Stimulated activated CD4-positive, alpha-beta T cell treated with anti-CD3 and anti-CD28 coated beads, Interleukin-15, amount 100 ng/mL, for 1 hour (primary cell): ENCODE measurements at regions not wholly inside any gene's neighbourhood (a gene's known extent, or its start where the extent isn't known, plus 50 kb on each side); places are given as distances from the start of the nearest gene placed in this dataset.
A peak's percentile ranks its signal among the peaks of the same experiment; 100 is the strongest.

ENCODE experiments used
- DNase-seq, 2 donors: peaks; one replicate each; pipeline ENCODE4 v3.0.0-alpha.2; 2020; ENCODE audit warnings: low read depth in 1 of 2, low spot score in 1 of 2

DNA sequence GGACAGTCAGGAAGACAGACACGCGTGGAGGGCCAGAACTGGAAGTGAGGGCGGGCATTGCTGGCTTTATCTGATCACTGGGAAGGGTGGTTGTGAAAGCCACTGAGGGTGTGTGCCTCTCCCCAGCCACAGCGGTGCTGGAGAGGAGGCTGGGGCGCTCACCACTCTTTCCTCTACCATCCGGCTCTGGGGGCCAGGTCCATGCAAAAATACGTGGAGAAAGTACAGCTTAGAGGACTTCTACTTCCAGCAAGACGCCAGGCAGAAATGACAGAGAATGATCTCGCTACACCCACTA, 148.8 kb upstream of the RPS6KA2 start:
- DNase-seq = no peak

DNA sequence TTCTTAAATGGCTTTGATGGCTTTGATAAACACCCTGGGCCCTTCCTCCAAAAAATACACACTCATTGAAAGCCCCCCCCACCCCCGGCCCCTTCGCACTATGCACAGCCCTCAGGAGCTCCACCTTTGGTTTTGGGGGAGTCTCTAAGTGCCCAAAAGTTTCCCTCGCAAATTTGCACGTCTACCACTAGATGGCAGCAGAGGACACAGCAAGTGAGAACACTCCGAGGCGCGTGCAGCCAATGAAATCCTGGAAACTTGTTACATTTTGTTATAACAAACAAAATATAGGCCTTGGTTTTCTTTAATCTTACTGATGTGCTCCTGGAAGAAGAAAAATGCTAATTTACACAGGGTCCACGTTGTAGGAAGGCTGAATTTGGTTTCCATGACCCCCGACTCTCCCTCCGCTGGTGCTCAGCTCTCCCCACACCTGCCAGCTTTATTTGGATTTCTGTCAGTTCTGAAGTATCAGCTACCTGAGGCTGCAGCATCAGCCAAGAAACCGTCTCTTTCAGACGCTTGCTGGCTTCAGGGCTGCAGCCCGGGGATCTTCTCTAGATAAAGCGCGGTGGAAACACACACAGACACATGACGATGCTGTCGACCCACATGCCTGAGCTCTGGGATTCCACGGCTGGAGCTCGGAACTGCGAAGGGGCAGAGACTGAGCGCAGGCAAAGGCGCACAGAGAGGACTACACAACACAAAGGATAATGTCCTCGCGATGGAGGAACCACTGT, 148.3 kb upstream of the RPS6KA2 start:
- peak in 1 of 2 donors; percentile 26 for DNase-seq

DNA sequence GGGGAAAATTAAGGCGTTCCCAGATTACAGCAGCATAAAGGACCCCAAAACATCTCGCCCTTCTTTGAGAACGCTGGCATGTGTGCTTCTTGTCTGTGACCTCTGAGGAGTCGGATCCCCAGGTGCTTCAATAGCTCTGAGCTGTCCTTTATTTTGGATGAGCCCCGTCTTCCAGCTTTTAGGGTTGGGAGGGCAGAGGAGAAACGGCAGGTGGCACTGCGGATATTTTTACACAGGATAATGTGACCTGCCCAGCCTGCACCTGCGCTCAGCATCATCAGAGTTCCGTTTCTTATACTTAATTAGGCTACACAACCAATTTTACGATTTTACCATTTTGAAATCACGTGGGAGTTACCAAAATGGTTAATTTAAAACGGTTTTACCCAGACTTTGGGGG, 147.7 kb upstream of the RPS6KA2 start:
- no peak for DNase-seq

DNA sequence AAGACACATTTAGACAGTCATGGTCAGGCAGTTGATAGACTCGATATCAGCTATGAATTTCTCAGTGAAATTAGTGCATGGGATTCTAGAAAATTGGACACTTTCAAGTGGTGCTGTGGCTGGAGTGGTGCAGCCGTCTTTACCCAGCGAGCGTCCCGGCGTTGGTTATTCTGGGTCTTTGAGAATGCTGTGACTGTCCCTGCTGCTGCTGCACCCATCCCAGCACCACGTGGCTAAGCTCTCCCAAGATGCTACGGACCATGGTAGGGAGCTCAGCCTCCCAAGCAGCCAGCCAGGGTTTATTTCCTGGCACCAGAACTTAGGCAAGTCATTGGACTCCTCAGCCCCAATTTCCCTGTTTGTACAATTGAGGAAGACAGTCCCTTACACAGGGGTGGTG, 147.2 kb upstream of the RPS6KA2 start:
- no peak for DNase-seq

DNA sequence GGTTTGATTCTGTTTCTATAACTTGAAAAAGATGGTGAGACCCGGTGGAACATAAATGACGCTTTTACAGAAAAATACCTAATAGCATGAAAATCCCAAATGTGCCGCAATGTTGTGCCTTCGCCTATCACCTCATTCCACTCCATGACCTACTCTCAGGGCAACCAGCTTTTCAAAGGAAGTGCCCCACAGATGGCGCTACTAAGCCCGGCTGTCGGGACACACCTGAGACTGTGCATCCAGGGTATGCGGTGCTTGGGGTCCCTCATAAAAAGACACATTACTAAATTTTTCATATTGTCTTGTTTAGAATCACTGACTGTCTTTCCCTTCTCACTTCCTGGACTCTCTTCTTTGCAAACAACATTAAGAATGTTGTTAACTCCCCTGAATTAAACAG, 145.5 kb upstream of the RPS6KA2 start:
- DNase-seq = no peak

DNA sequence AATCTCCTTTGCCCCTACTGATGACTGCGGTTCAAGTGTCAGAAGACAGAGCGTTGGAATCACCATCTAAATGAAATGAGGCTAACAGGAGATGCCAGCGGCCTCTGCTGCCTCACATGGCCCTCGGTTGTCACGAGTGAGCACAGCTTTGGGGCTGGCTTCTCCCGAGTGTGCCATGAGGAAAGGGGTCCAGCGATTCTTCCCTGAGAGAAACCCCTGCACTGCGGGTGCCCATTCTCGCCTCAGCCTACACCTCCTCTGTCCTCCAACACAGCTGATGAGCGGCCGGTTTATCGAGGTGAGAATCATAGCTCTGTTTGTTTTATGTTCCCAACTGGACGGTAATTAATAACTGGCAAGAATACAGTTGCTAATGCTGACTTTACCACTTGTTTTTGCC, 144.7 kb upstream of the RPS6KA2 start:
- no peak for DNase-seq

DNA sequence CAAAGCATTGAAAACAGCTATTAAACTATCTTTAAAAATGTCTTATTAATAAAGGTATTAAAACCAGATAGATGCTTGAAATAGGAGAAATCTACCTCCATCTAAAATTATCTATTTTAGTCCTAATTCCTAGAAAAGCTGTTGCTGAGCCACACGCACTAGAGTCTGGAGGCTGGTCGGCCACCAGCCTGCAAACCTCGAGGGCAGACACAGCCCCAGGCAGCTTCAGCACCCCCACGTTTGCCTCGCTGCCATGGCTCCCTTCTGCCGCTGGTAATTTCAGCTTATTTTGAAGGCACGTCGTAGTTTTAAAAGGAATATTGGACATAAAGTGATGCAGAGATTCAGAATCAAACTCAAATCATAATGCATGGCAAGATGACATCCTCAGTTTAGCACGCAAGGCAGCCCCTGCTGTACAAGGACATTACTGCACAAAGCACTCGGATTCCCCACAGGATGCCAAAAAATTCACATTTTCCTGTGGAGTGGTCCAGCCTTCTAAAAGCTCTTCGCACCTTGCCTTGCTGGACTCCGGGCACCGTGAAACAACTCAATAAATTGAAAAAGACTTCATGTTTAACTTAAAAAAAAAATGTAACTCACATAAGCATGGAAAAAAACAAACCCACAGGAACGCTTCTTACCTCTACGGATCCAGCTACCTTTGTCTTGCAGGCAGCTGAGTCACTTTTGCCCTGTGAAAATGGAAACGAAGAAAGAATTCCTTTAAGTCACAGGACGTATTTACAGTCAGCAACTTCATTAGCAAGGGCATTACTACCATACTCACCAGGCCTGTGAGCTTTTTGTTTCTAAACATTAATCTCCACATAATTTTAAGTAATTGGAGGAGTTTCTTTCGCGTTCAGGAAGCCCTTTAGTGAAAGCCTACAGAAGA, 143.4 kb upstream of the RPS6KA2 start:
- DNase-seq = no peak

DNA sequence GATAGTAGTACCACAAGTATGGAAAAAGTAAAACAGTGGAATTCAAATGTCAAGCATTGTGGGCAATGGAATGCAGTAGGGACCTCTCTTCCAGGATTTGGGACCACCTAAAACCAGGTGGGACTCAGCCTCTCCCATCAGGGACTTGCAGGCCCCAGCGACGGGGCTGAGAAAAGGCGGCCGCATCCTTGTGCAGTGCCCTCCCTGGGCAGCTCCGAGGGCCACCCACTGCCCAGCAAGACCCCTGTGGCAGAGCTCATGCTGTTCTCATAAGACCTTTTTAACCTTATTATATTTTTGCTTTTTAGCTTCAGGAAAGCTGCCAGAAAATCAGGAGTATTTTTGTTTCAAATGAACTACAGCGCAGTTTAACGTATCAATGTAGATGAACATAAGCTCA, 142.6 kb upstream of the RPS6KA2 start:
- no peak for DNase-seq

DNA sequence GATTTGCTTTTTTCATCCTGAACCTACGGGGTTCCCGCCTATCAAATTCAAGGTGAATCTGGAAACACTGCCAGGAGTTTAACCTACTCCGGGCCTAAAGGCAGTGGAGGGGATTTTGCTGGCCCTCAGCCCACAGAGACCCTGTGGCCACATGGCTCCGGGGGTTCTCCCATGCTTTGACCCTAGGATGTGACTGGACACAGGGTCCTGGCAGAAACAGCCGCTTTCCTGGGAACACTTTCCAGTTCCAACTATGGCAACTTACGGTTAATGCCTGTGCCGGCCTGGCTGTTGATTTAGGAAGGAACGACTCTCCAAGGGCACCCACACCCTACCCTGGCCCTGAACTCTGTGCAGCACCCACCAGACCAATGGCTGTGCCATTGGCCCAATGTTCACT, 141.7 kb upstream of the RPS6KA2 start:
- DNase-seq = no peak

DNA sequence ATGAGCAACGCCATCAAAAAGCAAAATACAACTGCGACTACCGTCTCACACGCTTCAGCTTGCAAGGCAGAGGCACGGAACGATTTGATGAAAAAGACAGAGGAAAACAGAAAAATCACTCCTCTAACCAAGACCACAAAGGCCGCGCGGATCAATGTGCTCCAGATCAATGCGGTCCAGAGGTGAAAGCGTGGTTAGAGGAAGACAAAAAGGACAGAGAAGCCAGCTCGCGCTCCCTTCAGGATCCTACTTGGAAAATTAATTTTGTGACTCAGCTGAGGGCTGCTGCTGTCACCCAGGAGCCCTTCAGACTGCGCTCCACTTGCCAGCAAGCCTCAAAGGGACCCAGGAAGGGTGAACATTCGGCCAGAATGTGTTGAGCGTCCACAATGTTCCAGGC, 140.2 kb upstream of the RPS6KA2 start:
- DNase-seq = no peak

DNA sequence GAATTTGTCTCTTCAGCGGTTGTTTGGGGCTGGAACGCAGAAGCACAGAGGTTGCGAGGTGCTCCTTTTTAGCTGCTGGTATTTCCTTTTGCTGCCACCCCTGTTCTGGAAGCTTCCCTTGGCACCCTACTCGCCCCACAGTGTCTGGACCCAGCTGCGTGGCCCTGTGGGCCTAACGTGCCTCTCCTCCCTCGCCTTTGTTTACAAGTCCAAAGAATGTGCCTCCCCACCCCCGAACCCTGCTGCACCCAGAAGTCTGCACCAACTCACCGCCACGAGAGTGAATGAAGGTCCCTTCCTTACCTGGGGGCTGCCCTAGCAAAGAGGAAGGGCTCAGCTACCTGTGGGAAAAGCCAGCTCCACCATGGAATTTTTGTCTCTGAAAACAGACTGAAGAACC, 139.7 kb upstream of the RPS6KA2 start:
- no peak for DNase-seq

DNA sequence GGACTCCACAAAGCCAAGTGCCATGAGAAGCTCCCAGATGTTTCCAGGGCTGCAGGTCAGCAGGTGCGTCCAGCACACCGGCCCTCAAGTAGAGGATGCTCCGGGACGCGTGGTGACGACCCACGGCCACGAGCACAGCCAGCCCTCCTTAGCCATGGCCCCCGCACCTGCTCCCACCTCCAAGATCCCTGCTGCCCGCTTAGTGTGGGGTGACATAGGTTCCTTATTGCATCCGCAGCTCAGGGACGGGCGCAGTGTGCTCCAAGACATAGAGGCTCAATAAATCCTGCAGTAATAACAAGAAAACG, 138.1 kb upstream of the RPS6KA2 start:
- DNase-seq = no peak

DNA sequence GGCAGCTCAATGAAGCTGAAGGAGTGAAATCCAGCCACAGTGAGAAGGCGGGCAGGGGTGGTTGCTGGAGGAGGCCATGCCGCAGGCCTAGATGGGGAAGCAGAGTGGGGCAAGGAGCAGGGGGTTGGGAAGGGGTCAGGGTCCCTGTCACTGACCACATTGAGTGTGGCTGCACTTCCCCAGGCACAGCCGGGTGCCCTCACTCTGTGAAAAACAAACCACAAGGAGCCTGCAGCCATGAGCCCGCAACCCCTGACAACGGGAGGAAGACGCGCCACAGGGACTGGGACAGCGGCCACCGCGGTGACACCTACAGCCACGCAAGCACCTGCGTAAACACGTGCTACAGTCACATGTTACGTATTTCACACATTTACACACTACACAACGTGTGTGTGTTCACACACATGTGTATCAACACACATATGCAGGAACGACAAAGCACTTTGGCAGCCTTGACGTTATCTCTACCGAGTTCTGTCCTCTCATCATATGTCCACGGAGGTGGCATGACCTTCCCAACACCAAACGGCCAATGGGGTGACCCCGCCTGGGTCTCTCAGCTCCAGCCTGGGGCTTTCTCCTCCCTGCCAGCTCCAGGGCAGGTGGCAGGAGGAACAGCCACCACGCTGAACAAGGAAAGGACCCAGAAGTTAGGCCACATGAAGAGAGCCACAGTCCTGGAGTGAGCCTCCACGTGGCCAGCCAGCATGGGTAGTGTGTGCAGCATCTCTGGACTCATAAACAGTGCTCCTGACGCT, 137.6 kb upstream of the RPS6KA2 start:
- DNase-seq = no peak

DNA sequence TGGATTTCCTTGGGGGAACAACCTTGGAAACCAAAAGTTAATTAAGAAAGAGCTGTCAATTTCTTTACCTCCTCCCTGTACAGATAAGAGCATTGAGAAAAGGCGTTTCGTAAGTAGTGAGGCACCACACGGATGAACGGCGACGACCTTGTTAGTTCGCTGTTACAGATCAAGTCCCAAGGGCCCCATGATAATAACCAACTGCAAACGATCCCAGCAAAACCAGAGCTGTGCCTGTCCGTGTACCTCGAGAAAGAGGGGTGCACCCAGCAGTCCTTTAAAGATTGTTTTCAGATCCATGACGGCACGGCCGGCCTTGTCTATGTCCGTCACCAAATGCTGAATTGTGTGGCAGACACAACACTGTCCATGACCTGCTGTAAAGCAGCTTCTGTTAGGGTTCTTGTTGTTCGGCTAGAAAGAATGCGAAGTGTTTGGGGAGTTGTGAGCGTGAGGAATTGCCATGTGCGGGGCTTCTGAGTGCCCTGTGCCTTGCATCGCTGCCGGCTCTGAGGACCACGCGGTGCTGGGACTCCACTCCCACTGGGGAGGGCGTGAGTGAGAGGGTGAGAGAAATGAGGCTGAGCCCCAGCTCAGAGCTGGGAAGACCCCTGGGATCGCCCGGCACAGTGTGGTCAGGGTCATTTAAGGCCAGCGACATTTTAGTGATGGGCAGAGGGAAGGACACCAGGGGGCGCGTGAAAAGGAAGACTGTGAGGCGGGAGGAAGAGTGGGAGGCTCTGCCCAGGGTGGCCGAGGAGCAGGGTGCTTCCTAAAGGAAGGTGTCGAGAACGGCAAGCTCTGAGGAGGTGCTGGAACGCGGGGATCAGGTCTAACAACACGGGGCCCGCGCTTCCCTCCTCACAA, 136.8 kb upstream of the RPS6KA2 start:
- DNase-seq = no peak

DNA sequence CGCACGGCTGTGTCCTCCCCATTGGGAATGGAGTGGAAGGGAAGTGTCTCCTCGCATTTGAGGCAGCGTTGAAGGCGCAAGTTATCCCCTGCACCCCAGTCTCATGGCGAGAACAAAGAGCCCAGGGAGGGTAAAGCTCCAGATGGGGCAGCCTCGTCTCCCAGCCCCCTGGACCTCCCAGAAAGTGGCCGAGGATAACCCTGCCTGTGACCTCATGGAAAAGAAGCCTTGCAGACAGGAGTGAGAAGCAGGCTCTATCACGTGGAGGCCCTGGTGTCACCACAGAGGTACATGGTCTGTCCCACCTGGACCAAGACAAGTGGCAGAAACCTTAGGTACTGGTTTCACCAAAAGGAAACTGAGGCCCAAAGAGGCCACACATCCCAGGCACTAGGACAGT, 134.8 kb upstream of the RPS6KA2 start:
- no peak for DNase-seq

DNA sequence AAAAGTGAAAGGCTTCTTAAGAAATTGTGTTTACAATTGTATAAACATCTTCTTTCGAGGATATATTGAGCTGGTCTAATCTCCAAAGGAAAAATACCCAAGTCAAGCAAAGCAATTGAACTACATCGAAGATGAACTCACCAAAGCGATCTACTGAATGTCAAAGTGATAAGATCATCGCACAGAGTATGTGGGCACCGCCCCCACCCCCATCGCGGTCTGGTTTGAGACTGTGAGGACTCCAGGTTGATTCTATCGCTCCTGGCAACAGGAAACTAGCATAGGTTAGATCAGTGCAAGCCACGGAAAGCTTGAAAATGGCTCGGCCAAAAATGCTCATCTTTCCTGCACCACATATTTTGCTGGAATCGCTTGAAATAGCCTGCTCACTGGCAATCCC, 133.2 kb upstream of the RPS6KA2 start:
- peak; percentile 34 to 35 for DNase-seq

DNA sequence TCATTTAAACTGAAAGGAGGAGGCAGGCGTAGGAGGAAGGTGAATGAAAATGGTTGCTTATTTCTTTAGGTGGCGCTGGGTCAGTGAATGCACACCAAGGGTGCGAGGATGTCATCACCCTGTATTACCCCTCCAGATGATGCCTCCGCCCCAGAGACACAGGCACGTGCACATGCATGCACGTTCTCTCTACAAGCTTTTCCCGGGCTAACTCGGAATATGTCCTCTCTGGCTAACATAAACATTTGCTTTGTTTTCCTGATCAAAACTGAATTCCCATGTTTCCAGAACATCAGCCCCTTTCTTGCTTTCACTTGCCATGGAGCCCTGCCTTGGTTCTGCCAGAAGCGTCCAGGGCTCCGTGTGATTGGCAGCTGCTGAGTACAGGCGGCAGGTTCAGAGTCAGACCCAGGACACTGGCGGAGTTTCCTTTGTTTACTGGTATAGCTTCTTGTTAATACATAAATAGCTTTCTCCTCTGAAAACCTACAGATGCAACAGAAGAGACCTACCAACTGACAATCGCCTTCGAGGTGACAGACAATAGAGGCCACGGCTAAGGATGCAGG, 131.2 kb upstream of the RPS6KA2 start:
- no peak for DNase-seq

DNA sequence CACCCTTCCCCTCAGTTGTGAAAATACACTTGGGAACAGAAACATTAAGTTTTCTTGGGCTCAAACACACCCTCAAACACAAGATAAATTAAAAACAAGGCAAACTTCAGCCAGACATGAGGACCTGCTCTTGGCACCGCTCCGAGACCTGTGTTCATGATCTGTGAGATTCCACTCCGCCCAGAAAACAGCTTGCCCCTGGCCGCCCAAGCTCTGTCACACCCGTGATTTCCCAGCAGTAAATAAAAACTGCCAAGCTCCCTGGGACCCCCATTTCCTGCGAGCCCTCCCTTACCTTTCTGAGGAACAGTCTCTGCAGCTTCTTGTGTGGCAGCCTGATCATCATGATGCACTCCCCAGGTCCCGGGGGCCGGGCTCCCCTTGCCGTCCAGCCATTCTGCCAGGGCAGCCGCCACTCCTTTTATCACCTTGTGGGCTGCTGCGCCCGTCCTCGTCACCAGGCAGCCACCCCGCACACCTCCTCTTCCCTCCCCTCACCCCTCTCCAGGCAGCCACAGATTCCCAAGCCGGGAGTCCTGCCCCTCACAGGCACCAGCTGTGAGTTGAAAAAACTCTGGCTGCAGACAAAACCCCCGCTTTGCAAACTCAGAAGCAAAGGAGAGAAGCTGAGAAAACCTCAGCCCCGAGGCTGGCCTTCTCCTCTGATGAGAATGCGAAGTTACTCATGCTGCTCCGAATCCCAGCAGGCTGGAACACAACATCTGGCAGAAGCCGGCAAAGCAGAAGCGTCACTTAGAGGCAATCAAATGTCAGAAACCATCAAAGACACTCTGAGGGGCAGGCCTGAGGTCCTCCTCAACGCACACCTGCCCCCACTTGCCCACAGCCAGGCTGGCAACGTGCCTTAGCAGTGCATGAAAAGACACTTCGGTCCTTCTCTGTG, 130.4 kb upstream of the RPS6KA2 start:
- DNase-seq = no peak

DNA sequence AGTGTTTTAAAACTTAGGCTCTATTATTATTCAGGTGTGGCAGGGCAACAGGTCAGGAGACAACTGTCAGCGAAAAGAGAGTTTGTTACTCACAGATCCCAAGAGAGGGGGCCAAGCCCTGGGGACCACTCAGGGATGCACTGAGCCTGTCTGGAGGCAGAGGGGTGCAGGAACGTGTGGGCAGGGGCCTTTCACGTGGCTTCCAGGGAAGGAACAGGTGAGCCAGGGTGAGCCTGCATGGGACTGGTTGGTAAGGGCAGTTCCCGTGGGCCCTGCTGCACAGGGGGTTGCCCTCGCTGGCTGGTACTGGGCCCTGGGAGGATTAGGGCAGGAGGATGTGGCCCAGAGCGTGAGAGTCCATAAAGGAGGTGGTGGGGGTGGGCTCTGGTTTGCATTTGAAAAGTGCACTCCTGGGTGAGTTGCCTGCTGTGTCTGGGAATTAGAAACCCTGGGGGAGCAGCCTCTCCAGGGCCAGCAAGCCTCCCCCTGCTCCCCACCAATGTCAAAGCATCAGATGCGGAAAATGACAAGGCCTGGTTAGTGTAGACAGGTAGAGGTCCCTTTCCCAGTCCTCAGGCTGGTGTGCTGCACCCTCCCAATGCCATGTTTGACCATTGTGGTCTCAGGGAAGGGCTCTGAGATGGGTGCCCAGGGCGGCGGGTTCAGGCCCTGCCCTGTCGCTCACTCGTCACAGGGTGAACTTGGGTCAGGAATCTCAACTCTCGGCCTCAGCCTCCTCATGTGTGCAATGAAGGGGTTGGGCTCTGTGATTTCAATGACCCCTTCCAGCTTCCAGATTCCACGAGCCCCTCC, 127.4 kb upstream of the RPS6KA2 start:
- DNase-seq = no peak
